ENCODE measurements at regions not wholly inside any gene's neighbourhood (a gene's known extent, or its start where the extent isn't known, plus 50 kb on each side); places are given as distances from the start of the nearest gene placed in this dataset.

DNA sequence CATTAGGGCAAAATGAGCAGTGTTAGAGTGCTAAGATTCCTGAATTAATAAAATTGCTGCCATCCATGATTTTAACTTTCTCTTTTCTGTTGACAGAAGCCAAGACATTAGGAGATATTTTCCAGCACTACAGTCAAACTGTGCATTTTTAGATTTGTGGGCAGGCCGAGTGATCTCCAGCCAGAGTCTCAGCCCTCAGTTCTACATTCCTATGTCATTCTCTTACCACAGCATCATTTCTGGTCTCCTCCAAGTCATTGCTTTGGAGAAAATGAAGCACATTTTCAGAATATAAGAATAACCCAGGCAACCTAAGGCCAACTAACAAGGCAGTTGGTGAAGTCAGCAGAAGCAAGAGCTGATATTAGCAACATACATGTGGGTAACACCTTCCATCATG is 74.6 kb upstream of the NUDT7 start:
- FAIRE-seq = no peak
- DNase-seq (ENCODE audit: low spot score in 2 of 2) = no peak

DNA sequence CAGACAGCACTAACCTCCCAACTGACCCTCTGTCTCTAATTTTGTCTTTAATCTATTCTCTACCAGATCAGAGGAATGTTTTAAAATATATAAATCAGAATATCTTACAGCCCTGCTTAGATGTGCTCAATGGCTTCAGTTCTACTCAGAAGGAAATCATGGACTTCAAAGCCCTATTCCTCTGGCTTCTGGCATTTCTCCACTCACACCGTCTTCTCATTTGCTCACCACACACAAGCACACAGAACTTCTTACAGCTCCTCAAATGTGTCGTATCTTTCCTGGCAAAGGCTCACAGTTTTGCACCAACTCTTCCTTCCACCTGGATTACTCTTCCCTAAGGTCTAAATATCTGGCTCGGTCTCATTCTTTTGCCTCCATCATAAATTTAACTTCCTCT is 71.6 kb upstream of the NUDT7 start:
- DNase-seq (ENCODE audit: low spot score in 2 of 2) = no peak
- FAIRE-seq = no peak

DNA sequence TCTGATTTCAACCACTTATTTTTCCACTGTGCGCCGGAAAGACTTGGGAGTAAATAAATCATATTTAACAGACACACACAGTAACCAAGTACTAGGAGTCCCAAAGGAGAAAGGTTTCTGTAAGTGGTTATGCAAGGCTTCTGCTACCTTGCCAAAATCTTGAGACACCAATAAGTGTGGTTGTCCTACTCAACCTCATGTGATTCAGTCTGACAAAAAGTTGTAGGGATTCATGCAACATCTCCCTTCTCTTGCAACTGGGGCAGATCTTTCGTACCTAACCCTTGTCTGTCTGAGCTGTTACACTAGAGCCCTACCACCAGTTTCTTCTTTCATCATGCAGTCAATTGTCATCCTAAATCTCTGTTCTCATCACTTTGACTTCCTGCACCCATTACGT is 69.9 kb upstream of the NUDT7 start:
- FAIRE-seq (no peak), DNase-seq (ENCODE audit: low spot score in 2 of 2) (no peak)

DNA sequence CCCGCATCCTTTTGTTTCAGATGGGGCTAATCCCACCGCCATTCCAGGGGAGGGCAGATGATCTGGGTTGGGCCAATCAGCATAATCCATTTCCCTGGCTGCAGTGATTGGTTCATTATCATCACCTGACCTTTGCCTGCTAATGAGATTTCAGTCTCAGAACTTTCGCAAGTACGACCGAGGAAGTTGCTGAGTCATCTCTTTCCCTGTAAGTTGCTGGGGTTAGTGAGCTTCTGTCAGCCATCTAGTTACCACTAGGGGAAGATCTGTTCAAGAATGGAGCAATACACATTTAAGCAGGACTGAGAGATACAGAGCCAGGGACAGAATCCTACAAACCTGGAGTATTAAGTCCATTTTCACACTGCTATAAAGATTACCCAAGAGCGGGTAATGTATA is 65.3 kb upstream of the NUDT7 start:
- FAIRE-seq (no peak), DNase-seq (ENCODE audit: low spot score in 2 of 2) (no peak)

DNA sequence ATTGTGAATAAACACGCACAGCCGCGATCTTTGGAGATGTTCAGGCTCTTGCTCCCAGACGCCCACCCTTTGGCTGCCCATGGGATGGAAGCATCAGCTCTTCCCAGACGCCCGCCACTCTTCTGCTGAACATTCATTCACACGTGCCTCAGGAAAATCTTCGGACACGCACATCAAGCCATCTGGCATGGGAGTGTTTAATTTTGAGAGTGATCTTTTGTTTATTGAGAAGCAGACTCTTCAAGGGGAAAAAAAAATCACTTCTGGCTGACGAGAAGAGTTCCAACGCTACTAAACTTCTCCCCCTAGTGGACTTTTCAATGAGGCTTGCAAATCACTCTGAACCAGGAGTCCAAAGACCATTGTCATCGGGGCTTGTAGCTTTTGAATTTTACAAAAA is 62.0 kb upstream of the NUDT7 start:
- FAIRE-seq (no peak), DNase-seq (ENCODE audit: low spot score in 2 of 2) (peak in 1 of 2 donors; percentile 27)

DNA sequence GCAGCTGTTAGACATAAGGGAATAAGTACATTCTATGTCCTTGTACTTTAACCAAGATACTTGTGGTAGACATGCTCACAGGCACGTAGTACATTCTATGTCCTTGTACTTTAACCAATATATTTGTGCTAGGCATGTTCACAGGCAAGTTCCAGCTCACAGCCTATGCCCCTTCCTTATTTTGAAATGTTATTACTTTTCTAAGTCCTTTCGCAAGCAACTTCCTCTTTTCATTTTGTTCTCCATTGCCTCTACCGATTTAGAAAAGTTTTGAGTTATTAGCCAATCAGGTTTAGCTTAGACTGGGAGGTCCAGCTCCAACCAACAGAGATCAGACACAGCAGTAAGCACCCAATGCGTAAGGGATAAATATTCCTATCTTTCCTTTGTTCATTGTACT is 60.1 kb upstream of the NUDT7 start:
- FAIRE-seq (no peak), DNase-seq (ENCODE audit: low spot score in 2 of 2) (no peak)

DNA sequence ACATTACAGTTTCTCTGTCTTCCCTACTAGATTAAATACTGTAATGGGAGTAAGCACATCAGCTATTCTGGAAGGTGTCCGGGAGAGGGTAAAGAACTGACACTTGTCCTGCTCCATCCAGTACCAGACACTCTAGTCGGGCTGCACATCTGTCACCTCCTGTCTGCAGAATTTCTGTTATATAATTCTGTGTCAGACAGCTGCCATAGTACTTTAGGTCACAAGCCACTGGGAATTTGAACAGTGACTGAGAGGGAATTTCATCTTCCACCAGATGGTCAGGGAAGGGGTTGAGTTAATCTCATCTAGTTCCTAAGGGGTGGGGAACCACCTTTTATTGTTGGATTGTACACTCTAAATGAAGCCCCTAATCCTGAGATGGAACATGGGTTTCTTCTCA is 58.6 kb upstream of the NUDT7 start:
- FAIRE-seq (no peak), DNase-seq (ENCODE audit: low spot score in 2 of 2) (no peak)

DNA sequence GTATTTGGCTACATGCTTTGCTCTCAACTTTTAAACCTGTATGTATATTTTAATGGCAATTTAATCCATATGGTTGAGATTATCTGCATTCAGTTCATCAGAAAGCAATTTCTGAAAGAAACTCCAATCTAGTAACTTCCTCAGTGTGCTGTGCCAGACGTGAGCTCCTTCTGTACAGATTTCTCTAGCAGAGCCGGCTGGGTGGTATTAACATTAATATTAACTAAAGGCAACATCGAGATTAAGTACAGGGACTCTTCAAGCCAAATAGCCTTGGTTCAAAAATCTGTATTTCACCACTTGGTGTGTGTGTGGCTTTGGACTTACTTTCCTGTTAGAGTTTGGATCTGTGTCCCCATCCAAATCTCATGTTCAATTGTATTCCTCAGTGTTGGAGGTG is 55.5 kb upstream of the NUDT7 start:
- no peak for FAIRE-seq
- DNase-seq (ENCODE audit: low spot score in 2 of 2) = no peak

DNA sequence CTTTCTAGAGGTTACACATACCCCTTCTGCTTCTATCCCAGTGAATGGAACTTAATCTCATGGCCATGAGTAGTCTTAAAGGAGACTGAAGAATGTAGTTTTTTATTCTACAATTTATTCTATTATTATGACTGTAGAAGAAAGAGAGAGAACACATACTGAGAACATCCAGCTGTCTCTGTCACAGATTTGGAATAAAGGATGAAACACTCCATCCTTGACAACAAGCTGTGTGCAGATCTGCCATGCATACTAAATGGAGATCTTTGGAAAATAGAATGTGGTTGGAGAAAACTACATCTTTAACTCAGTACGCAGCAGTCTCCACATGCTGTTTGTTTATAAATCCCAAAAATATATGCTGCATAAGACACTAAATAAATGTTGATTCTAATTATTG is 54.1 kb upstream of the NUDT7 start:
- FAIRE-seq (no peak), DNase-seq (ENCODE audit: low spot score in 2 of 2) (peak in 1 of 2 donors; percentile 7)

DNA sequence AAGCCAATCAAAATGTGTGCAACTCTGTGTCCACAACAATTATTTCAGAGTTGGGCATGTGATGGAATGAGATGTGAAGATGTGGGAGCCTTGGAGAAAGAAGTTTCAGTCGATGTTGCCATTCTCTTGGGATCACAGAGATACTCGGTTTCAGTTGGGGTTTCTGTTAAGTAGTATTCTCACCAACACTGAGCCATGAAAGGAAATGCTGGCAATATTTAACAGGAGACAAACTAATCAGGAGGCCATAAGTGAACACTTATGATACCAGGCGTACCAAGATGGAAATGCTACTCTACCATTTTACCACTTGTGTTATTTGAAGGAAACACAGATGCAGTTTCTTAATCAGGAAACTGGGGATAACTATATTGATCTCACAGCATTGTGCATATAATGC is 53.3 kb upstream of the NUDT7 start:
- FAIRE-seq (no peak), DNase-seq (ENCODE audit: low spot score in 2 of 2) (no peak)

All from frontal cortex (tissue), 3 donors.